ENCODE measurements at regions not wholly inside any gene's neighbourhood (a gene's known extent, or its start where the extent isn't known, plus 50 kb on each side); places are given as distances from the start of the nearest gene placed in this dataset.
"Not testable (repeated sequence)": the region's sequence is repeated elsewhere in the genome, so short reads cannot be mapped to it uniquely, and the experiment has no call there.

GRCh38 chr15:29648415-29648814 is 173.9 kb downstream of the TJP1 start:
- TF ChIP-seq CTCF (IDR thresholded peaks at IDR 0.05; ENCODE audit: low read length); EZH2 (IDR thresholded peaks at IDR 0.05; ENCODE audit: borderline replicate concordance, low read length): not testable (repeated sequence)
